ENCODE measurements at regions not wholly inside any gene's neighbourhood (a gene's known extent, or its start where the extent isn't known, plus 50 kb on each side); places are given as distances from the start of the nearest gene placed in this dataset.

- Histone ChIP-seq H3K9me3 (no peaks in the 10 kb centered on the region), H3K4me3 (no peak overlapping the region), H3K4me1 (no peaks in the 10 kb centered on the region), H3K27me3 (ENCODE audit: insufficient read depth in 3 of 3, low read length in 2 of 3) (no peaks in the 10 kb centered on the region), H3K36me3 (ENCODE audit: insufficient read depth in 1 of 2, low read depth in 1 of 2) (no peaks in the 10 kb centered on the region), H3K27ac (no peak overlapping the region)
- ATAC-seq = no peak
- TF ChIP-seq CTCF (IDR thresholded peaks at IDR 0.05) = no peak
- 95 to 98% (median 96%) methylated on average over 4 of the region's 4 CpGs for WGBS, 3 donors
- intact Hi-C loops (cut with DNase I) = no loop called here
- DNase-seq = no peak
Measured at GRCh38 chr21:23881783-23882182, 1725.5 kb downstream of the MRPL39 start.

GRCh38 chr21:23876925-23877558, 1730.2 kb downstream of the MRPL39 start:
- no peak for DNase-seq
- WGBS, 3 donors = 63 to 77% (median 70%) methylated on average over 5 of the region's 5 CpGs
- no peaks in the 10 kb centered on the region for H3K36me3 ChIP-seq (ENCODE audit: insufficient read depth in 1 of 2, low read depth in 1 of 2)
- no peaks in the 10 kb centered on the region for H3K9me3 ChIP-seq
- no peak overlapping the region for H3K27ac ChIP-seq
- H3K4me3 ChIP-seq = no peak overlapping the region
- intact Hi-C loops (cut with DNase I) = no loop called here
- ATAC-seq = no peak
- no peak for TF ChIP-seq CTCF (IDR thresholded peaks at IDR 0.05)
- H3K4me1 ChIP-seq = no peaks in the 10 kb centered on the region
- H3K27me3 ChIP-seq (ENCODE audit: insufficient read depth in 3 of 3, low read length in 2 of 3) = no peaks in the 10 kb centered on the region

GRCh38 chr21:23874271-23874670, 1733.0 kb downstream of the MRPL39 start:
- intact Hi-C loops (cut with DNase I) = no loop called here

GRCh38 chr21:23861911-23862504, 1745.3 kb downstream of the MRPL39 start:
- Histone ChIP-seq H3K36me3 (ENCODE audit: insufficient read depth in 1 of 2, low read depth in 1 of 2) (no peaks in the 10 kb centered on the region), H3K4me3 (no peak overlapping the region), H3K9me3 (no peaks in the 10 kb centered on the region), H3K4me1 (no peaks in the 10 kb centered on the region), H3K27ac (no peak overlapping the region), H3K27me3 (ENCODE audit: insufficient read depth in 3 of 3, low read length in 2 of 3) (no peaks in the 10 kb centered on the region)
- 35 to 46% (median 40%) methylated on average over 6 of the region's 6 CpGs for WGBS, 3 donors
- DNase-seq (no peak), ATAC-seq (no peak)
- TF ChIP-seq CTCF (IDR thresholded peaks at IDR 0.05) = no peak
- intact Hi-C loops (cut with DNase I) = no loop called here

More at GRCh38 chr21:23874271-23874670, 1733.0 kb downstream of the MRPL39 start:
- Histone ChIP-seq H3K9me3 (no peaks in the 10 kb centered on the region), H3K27me3 (ENCODE audit: insufficient read depth in 3 of 3, low read length in 2 of 3) (no peaks in the 10 kb centered on the region), H3K36me3 (ENCODE audit: insufficient read depth in 1 of 2, low read depth in 1 of 2) (no peaks in the 10 kb centered on the region), H3K27ac (no peak overlapping the region), H3K4me3 (no peak overlapping the region), H3K4me1 (no peaks in the 10 kb centered on the region)
- no peak for ATAC-seq
- no peak for TF ChIP-seq CTCF (IDR thresholded peaks at IDR 0.05)
- 80 to 85% (median 84%) methylated on average over 3 of the region's 3 CpGs for WGBS, 3 donors
- DNase-seq = no peak

GRCh38 chr21:23858878-23859277, 1748.4 kb downstream of the MRPL39 start:
- H3K4me3 ChIP-seq = no peak overlapping the region
- ATAC-seq (no peak), DNase-seq (no peak)
- no peaks in the 10 kb centered on the region for H3K36me3 ChIP-seq (ENCODE audit: insufficient read depth in 1 of 2, low read depth in 1 of 2)
- no peaks in the 10 kb centered on the region for H3K4me1 ChIP-seq
- H3K9me3 ChIP-seq = no peaks in the 10 kb centered on the region
- 52 to 91% (median 69%) methylated on average over 2 of the region's 2 CpGs for WGBS, 3 donors
- no peak overlapping the region for H3K27ac ChIP-seq
- no peak for TF ChIP-seq CTCF (IDR thresholded peaks at IDR 0.05)
- no peaks in the 10 kb centered on the region for H3K27me3 ChIP-seq (ENCODE audit: insufficient read depth in 3 of 3, low read length in 2 of 3)
- intact Hi-C loops (cut with DNase I) = no loop called here

Data from psoas muscle (tissue), 7 donors.